RPMI8226 (cell line): ENCODE measurements at regions not wholly inside any gene's neighbourhood (a gene's known extent, or its start where the extent isn't known, plus 50 kb on each side); places are given as distances from the start of the nearest gene placed in this dataset.

Experiments
- DNase-seq: peaks from one replicate; pipeline ENCODE4 v3.0.0-alpha.2; 2015

DNA sequence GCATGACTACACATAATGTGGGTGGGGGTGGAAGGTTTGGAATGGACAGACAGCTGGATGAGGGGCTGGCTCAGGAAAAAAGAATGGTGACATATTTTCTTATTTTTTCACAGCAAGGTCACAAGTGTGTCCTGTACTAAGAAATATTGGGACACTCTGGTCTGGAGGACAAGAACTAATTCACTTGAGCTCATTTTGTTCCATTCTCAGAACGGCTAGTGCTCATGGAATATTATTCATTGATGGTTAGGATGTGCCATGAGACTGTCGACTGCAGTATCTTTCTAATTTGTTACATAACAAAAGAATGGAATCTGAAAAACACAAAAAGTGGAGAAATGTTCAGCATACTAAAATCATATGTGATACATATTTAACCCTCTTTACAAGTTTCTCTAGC is 149.5 kb downstream of the BMP4 start:
- DNase-seq: no peak

DNA sequence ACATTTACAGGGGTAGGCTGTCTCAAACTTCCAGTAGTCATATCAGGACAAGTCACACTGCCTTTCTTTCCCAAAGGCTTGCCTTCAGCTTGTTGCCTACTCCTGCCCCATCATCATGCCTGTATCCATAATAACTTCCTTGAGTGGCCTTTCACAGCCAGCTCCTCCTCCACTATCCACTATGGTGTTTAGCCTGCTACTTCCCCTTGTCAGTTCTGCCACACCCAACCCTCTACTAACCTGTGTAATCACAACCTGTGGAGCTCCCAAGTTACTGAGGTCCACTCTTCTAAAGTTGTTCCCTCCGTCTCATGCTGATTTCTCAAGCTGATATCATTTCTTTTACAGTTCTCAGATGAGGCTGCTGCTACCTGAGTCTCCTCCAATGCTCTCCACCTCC is 159.9 kb downstream of the BMP4 start:
- DNase-seq: no peak

DNA sequence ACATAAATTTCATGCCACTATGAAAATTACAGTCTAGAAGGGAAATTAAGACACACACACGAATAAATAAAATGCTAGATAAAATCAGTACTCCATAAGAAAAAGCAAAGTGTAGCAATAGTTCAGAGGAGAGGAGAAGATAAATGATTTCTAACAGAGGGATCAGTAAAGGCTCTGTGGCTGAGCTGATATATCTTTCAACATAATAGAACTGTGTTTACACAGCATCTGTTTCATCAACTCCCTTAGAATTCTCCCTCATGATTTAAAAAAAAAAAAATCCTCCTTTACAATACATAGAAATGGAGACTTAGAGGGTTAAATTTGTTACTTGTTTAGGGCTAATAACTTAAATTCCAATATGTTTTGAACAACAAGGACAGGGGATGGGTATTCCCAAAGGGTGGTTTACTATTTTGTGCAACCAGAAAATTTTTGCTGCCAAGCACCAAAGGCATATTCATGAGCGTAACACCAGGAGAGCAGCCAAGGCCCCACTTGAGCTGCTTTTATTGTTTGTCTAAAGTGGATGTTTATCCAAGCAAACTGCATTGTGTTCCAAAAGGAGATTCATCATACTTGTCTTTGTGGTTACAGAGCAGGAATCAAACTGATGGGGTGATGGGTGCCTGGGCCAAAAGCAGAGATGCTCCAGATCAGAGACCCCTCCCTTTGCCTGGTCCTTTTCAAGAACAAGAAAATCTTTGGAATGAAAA is 162.7 kb downstream of the BMP4 start:
- no peak for DNase-seq

DNA sequence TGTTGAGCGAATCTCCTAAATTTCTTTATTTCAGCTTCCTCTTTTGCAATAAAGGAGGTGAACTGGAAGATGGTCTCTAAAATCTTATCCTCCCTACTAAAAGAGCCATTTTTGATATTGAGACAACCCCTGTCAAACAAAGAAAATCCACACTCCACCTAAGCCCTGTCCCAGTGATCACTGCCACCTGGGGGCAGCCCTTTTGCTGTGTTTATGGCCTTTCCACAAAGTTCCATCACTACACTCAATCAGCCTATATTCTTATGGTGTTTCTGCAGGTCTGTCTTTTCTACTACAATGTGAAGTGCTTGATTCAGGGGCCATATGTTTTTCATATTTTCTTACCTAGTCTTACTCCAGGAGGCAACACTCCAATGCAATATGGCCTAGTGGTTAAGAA is 163.7 kb downstream of the BMP4 start:
- DNase-seq: no peak

DNA sequence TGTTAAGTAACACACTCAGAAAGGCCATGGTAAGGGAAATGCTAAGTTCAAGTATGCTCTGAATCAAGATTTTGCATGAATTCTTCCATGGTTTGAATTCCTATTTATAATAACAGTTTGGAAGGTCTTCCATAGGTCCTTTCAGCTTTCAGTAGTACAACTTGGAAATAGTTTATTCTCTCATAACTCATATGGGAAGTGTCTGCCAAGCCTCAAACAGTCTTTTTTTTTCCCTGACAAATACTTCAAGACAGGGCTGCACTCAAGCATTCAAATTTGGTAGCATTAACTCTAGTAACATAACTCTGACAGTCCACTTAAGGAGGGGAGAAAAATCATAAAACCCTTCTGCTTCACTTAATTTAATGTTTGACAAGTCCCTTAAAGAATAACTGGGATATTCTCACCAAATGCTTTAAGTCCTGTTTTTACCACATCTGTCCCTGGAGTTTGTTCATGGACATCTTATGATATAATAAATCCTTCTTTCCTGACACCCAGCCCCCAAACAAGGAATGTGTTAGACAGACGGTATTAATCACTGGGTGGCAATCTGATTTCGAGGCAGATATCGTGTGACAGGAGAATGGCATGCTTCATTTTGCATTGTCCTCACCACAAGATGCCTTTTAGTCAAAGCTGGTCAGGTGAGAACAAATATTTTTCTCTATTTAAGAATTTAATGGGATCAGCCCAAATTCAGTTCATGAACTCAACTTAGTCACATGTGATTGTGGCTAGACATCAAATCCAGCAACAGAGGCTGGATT is 165.7 kb downstream of the BMP4 start:
- DNase-seq: no peak

DNA sequence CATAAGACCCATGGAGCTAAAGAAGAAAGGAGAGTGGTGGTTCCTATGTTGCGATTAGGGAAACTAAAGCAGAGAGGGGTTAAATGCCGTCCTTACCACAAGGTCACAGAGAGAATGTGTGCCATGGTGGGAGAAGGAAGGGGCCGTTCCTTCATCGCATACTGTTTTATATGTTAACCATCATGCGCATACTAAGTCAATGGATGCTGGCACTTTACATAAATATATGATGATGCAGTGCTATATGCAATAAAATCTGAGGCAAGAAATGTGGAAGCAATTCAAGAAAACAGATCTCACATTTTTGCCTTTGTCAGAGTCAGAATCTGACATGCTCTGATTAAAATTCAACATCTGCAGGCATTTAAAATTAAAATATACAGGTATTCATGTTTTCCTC is 168.1 kb downstream of the BMP4 start:
- no peak for DNase-seq

DNA sequence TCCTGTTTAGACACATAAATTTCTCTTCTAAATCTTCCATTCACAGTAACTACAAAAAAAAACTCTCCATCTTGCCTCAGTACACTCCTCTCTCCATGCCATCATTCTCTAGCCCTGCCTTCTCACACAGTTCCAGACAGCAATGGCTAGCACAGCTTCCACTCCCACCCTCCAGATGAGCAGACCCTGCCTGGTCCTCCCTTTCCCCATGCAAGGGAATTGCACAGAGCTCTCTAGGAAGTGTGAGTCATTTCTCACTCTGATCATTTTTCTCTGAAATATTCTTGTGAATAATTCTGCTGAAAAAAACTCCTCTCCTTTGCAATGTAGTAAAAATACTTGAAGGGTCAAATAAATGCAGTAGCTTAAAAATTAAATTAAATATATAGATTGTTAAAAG is 170.6 kb downstream of the BMP4 start:
- no peak for DNase-seq

DNA sequence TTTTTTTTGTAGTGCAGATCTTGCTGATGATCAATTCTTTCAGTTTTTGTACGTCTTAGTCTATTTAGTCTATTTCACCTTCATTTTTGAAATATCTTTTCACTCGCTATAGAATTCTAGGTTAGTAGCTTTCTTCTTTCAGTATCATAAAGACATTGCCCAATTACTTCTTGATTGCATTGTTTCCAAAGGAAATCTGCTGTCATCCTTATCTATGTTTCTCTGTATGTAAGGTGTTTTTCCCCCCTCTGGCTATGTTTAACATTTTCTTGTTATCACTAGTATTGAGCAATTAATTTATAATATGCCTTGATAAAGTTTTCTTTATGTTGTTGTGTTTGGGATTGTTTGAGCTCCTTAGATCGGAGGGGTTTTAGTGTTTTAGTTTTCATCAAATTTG is 171.9 kb downstream of the BMP4 start:
- no peak for DNase-seq

DNA sequence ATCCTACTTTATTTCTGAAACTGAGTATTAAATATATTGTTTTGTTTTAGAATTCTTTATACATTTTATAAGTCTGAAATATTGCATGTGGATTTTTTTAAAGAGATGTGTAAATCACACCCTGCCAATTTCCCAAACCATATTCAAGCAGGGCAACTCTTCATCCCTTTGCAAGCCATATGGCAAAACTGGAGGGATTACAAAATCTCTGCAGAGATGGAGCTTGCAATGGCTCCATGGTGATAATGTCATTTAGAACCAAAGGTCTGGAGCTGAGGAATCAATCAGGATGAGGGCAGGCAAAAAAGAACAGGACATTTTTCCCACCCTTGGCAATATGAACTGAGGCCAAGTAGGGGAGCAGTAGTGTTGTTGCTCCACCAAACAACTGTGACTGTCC is 173.4 kb downstream of the BMP4 start:
- DNase-seq: no peak

DNA sequence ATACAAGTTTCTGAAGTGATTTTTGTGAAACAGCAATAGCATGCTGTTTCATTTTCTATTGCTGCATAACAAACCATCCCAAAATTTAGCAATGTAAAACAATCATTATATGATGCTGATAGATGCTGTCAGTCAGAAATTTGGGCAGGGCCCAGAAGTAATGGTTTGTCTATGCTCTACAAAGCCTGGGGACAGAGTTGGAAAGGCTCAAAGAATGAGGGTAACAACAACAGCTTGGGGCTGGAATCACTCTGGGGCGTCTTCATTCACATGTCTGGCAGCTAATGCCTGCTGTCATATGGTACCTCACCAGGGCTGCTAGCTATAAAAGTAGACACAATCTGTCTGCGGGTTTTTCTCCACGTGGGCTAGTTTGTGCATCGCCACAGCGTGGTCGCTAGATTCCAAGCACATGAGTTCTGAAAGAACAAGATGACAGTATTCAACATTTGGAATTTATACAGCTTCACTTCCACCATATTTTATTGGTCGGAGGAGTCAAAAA is 176.5 kb downstream of the BMP4 start:
- DNase-seq: no peak

DNA sequence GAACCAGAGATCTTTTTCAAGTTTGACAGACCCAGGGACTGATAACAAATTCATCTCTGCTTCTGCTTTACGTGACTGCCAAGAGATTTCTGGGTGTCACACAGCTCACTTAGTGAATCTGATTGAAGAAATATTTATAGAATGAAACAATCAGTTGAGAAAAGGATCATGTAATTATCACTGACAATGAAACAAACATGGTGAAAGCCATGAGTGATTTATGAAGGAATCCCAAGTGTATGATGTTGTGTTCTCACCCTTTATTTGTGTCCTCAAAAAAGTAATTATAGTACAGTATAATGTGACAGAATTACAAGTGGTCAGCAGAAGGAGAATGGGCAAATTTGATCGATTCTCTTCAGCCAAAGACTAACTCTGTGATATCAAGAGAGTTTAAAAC is 177.3 kb downstream of the BMP4 start:
- no peak for DNase-seq

DNA sequence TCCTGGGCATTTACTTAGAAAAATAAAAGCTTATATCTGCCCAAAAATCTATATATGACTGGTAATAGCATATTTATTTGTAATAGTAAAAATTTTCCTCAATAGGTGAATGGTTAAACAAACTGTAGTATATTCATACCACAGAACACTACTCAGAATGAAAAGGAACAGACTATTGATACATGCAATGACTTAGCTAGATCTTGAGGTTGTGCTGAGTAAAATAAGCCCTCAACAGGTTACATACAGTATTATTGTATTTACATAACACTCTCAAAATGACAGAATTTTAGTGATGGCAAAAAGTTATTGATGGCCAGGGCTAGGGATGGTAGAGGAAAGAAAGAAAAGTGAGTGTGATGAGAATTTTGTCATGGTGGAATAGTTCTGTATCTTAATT is 178.4 kb downstream of the BMP4 start:
- DNase-seq: no peak

DNA sequence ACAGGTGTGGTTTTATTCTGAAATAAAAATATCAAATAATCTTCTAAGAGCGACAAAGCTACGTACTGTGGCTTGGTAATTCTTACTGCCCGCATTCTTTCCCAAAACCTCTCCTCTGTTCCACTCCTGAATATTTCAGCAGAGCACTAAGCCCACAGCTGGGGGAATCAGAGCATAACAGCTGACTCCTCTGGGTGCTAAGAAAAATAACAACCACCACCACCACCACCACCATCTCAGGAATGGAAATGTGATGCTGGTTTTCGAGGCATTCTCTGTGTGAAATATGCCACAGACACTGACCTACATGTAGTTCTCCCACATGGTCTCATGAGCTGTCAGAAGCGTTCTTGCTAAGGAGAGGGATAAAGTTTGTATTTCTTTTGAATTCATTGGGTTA is 183.7 kb downstream of the BMP4 start:
- DNase-seq: no peak

DNA sequence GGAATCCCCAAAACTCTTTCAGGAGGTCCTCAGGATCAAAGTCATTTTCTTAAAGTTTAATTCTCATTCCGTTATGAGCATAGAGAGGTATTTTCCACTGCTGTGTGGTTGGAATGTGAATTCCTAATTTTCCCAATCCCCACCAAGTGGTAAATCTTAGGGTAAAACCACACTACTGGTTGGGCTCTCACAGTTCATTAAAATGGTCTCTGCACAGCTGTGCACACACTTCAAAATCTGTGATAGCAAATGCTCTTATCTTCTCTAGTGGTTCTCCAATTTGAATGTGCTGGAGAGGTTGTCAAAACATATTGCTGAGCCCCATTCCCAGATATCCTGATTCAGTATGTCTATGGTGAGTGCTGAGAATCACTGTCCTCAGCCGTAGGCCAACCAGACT is 189.1 kb downstream of the BMP4 start:
- DNase-seq: no peak

DNA sequence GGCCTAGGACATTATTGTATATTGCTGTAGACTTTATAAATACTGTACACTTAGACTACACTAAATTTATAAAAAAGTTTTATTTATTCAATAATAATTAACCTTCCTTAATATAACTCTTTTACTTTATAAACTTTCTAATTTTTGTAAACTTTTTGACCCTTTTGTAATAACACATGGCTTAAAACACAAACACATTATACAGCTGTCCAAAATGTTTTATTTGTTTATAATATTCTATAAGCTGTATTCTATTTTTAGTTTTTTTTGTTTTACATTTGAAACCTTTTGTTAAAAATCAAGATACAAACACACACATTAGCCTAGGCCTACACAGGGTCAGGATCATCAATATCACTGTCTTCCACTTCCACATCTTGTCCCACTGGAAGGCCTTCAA is 190.0 kb downstream of the BMP4 start:
- no peak for DNase-seq

DNA sequence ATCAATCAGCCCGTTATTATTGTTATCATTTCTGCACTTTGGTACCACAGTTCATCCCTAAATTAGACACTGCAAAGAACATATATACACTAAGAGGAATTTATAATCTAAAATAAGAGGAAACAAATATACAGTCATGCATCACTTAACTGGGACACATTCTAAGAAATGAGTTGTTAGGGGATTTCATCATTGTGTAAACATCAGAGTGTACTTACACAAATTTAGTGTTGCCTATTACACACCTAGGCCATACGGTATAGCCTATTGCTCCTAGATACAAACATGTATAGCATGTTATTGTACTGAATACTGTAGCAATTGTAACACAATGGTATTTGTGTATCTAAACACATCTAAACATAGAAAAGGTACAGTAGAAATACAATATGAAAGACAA is 190.5 kb downstream of the BMP4 start:
- DNase-seq: no peak

DNA sequence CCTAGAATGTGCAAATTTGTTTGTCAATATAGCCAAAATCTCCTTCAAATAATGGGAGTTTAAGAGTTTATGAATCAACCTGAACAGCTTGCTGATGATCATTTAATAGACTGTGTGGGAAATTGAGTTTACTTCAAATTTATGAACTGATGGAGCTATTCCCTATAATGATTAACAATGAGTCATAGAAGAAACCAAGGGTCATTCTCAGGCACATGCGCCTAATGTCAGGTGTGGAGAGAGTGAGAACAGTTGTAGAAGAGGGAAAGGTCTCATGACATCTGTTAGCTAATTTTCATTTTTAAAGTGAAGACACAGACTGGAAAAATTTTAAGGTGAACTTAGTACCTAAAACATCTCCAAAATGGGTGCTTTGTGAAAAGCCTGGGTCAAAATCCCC is 191.8 kb downstream of the BMP4 start:
- no peak for DNase-seq

DNA sequence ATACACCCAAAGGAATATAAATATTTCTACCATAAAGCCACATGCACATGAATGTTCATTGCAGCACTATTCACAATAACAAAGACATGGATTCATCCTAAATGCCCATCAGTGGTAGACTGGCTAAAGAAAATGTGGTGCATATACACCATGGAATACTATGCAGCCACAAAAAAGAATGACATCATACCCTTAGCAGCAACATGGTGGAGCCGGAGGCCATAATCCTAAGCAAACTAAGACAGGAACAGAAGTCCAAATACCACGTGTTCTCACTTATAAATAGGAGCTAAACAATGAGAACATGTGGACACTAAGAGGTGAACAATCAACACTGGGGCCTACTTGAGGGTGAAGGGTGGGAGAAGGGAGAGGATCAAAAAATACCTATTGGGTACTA is 198.5 kb downstream of the BMP4 start:
- DNase-seq: no peak

DNA sequence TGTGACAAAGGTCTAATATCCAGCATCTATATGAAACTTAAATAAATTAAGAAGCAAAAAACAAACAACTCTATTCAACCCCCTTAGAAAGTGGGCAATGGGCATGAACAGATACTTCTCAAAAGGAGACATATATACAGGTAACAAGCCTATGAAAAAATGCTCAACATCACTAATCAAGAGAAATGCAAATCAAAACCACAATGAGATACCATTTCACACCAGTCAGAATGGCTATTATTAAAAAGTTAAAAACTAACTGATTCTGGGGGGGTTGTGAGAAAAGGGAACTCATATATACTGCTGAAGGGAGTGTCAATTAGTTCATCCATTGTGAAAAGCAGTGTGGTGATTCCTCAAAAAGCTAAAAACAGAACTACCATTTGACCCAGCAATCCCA is 198.9 kb downstream of the BMP4 start:
- DNase-seq: no peak

DNA sequence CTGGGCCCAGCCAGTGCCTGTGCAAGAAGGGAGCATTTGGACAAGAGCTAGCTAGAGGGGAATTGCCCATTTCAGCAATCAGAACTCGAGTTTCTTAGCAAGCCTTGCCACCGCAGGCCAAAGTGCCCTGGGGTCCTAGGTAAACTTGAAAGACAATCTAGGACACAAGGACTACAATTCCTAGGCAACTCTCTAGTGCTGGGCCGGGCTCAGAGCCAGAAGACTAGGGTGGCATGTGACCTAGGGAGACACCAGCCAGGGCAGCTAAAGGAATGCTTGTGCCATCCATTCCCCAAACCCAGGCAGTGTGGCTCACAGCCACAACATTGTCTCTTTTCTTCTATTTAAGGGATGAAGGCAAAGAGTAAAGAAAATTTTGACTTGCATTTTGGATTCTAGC is 205.0 kb downstream of the BMP4 start:
- DNase-seq: no peak

DNA sequence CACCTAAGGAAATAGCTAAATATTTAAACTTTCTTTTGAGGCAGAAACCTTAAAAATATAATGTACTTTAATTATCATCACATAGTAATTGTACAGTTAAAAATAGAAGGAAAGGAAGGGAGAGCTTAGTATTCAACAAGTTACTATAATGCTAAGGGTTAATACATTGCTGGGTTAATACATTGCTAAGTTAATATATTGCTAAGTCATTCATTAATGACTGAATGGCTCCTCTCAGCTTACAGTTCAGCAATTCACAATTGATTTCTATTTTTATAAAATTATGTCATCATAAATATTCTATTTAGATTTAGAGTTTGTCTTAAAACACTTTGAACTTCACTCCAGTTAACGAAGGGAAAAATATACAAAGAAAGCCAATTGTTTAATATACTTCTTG is 207.9 kb downstream of the BMP4 start:
- DNase-seq: no peak

DNA sequence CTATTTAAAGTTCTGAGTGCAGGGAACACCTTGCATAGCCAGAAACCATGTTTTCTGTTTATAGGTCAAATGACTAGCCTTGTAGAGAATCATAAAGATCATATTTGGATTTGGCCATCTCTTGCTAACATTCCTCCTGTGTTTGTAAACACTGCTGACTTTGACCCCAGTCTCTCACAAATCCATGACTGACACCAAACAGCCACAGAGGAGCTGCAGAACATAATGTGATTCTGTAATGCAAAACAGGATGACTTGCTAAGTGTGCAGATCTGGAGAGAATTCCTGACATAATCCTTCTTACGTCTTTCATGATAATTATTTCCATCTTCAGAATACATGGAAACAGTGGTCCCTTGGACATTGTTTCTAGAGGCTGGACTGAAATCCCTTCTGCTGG is 211.8 kb downstream of the BMP4 start:
- DNase-seq: no peak

DNA sequence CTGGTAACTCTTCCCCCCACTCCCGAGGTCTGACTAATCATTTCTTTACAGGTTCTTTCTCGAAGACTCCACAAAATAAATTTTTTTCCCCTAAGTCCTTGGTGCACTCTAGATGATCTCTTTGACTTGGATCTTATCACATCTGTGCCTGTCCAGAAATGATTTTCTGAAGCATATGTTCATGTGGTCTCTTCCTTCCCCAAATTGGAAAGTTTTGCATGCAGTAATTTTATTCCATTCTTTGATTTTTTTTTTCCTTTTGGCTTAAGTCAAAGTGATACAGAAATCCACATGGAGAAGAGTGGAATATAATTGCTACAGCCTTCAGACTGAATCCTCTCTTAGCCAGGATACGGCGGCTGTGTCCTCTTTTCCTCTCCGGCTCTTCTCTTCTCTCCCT is 213.3 kb downstream of the BMP4 start:
- DNase-seq: no peak

DNA sequence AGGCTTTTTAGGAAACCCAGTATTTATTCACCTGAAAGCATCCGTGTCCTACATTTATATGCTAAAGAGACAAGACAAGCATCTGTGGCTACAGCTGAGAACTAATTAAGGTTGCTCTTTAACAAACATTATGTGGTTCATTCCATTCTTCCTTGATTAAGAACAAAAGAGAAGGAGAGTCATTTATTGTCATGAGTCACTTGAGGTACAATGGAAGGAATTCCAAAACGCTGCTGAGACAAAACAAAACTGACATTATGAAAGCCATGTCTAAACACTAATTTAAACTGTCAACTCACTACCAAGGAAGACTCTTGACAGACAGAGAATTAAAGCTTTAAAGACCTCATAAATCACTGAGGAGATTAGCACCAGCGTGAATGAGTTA is 214.4 kb downstream of the BMP4 start:
- no peak for DNase-seq
